ENCODE measurements at regions not wholly inside any gene's neighbourhood (a gene's known extent, or its start where the extent isn't known, plus 50 kb on each side); places are given as distances from the start of the nearest gene placed in this dataset.

- Mint-ChIP-seq H3K4me1 (ENCODE audit: insufficient read depth, unreplicated experiment) (no peaks in the 10 kb centered on the region), H3K27ac (ENCODE audit: low read depth, unreplicated experiment) (no peak overlapping the region), H3K27me3 (ENCODE audit: insufficient read depth, unreplicated experiment) (no peaks in the 10 kb centered on the region), H3K9me3 (ENCODE audit: unreplicated experiment) (no peaks in the 10 kb centered on the region), H3K36me3 (ENCODE audit: insufficient read depth, unreplicated experiment) (peaks cover 6% of the 10 kb centered on the region), H3K4me3 (ENCODE audit: unreplicated experiment) (no peak overlapping the region)
- ChIA-PET CTCF (interaction anchor here (0.8 to 2.3 kb wide), 2 partner anchors 10 to 13 kb away, joined by 3 to 5 read pairs; no protein-coding TSS in a partner anchor), POLR2A (no interaction called here)
- DNase-seq (ENCODE audit: unreplicated experiment) = peak; percentile 14
- TF ChIP-seq CTCF (IDR thresholded peaks at IDR 0.05; ENCODE audit: unreplicated experiment) = no peak
- no TSS peak for BruUV-seq (replicated peaks)
- intact Hi-C loops (cut with micrococcal nuclease) = no loop called here
Measured at GRCh38 chr11:28539239-28540030, 431.2 kb downstream of the METTL15 start.

- DNase-seq (ENCODE audit: unreplicated experiment) = no peak
Measured at GRCh38 chr11:28537822-28538221, 429.6 kb downstream of the METTL15 start.

GRCh38 chr11:28536504-28537267, 428.5 kb downstream of the METTL15 start:
- no peaks in the 10 kb centered on the region for H3K4me1 Mint-ChIP-seq (ENCODE audit: insufficient read depth, unreplicated experiment)
- ChIA-PET POLR2A (no interaction called here), CTCF (no interaction called here)
- H3K4me3 Mint-ChIP-seq (ENCODE audit: unreplicated experiment) = no peak overlapping the region
- no TSS peak for BruUV-seq (replicated peaks)
- TF ChIP-seq CTCF (IDR thresholded peaks at IDR 0.05; ENCODE audit: unreplicated experiment) = no peak
- H3K9me3 Mint-ChIP-seq (ENCODE audit: unreplicated experiment) = no peaks in the 10 kb centered on the region
- H3K27me3 Mint-ChIP-seq (ENCODE audit: insufficient read depth, unreplicated experiment) = no peaks in the 10 kb centered on the region
- no peak overlapping the region for H3K27ac Mint-ChIP-seq (ENCODE audit: low read depth, unreplicated experiment)
- intact Hi-C loops (cut with micrococcal nuclease) = no loop called here
- no peak for DNase-seq (ENCODE audit: unreplicated experiment)
- H3K36me3 Mint-ChIP-seq (ENCODE audit: insufficient read depth, unreplicated experiment) = peaks cover 6% of the 10 kb centered on the region

More at GRCh38 chr11:28537822-28538221, 429.6 kb downstream of the METTL15 start:
- no TSS peak for BruUV-seq (replicated peaks)
- Mint-ChIP-seq H3K27me3 (ENCODE audit: insufficient read depth, unreplicated experiment) (no peaks in the 10 kb centered on the region), H3K9me3 (ENCODE audit: unreplicated experiment) (no peaks in the 10 kb centered on the region), H3K36me3 (ENCODE audit: insufficient read depth, unreplicated experiment) (peaks cover 6% of the 10 kb centered on the region), H3K4me3 (ENCODE audit: unreplicated experiment) (no peak overlapping the region), H3K27ac (ENCODE audit: low read depth, unreplicated experiment) (no peak overlapping the region), H3K4me1 (ENCODE audit: insufficient read depth, unreplicated experiment) (no peaks in the 10 kb centered on the region)
- intact Hi-C loops (cut with micrococcal nuclease) = no loop called here
- ChIA-PET CTCF (no interaction called here), POLR2A (no interaction called here)
- TF ChIP-seq CTCF (IDR thresholded peaks at IDR 0.05; ENCODE audit: unreplicated experiment) = no peak

- no peaks in the 10 kb centered on the region for H3K4me1 Mint-ChIP-seq (ENCODE audit: insufficient read depth, unreplicated experiment)
- BruUV-seq (replicated peaks) = no TSS peak
- TF ChIP-seq CTCF (IDR thresholded peaks at IDR 0.05; ENCODE audit: unreplicated experiment) = no peak
- H3K36me3 Mint-ChIP-seq (ENCODE audit: insufficient read depth, unreplicated experiment) = peaks cover 6% of the 10 kb centered on the region
- POLR2A ChIA-PET = no interaction called here
- intact Hi-C loops (cut with micrococcal nuclease) = no loop called here
- CTCF ChIA-PET = no interaction called here
- no peak overlapping the region for H3K27ac Mint-ChIP-seq (ENCODE audit: low read depth, unreplicated experiment)
- peak; percentile 37 for DNase-seq (ENCODE audit: unreplicated experiment)
- H3K27me3 Mint-ChIP-seq (ENCODE audit: insufficient read depth, unreplicated experiment) = no peaks in the 10 kb centered on the region
- no peaks in the 10 kb centered on the region for H3K9me3 Mint-ChIP-seq (ENCODE audit: unreplicated experiment)
- H3K4me3 Mint-ChIP-seq (ENCODE audit: unreplicated experiment) = no peak overlapping the region
Measured at GRCh38 chr11:28535677-28536076, 427.5 kb downstream of the METTL15 start.
